CD1c-positive myeloid dendritic cell (primary cell): ENCODE measurements at regions not wholly inside any gene's neighbourhood (a gene's known extent, or its start where the extent isn't known, plus 50 kb on each side); places are given as distances from the start of the nearest gene placed in this dataset.
A peak's percentile ranks its signal among the peaks of the same experiment; 100 is the strongest.

Source experiments
- DNase-seq: peaks from one replicate; pipeline ENCODE4 v3.0.0-alpha.2; 2016; ENCODE audit errors: extremely low spot score

GRCh38 chr2:12968399-12968798, 251.7 kb downstream of the TRIB2 start:
- no peak for DNase-seq

- no peak for DNase-seq
These were observed 254.1 kb downstream of the TRIB2 start for GRCh38 chr2:12970861-12971260.

- DNase-seq: no peak
These were observed 255.0 kb downstream of the TRIB2 start for GRCh38 chr2:12971581-12972365.

GRCh38 chr2:12978066-12978835, 261.5 kb downstream of the TRIB2 start:
- peak; percentile 40 for DNase-seq

- no peak for DNase-seq
These were observed 262.3 kb downstream of the TRIB2 start for GRCh38 chr2:12979066-12979465.

- no peak for DNase-seq
These were observed 264.1 kb downstream of the TRIB2 start for GRCh38 chr2:12980817-12981216.

- no peak for DNase-seq
These were observed 265.4 kb downstream of the TRIB2 start for GRCh38 chr2:12982149-12982584.

GRCh38 chr2:12987246-12987645, 270.5 kb downstream of the TRIB2 start:
- no peak for DNase-seq

GRCh38 chr2:12988279-12988678, 271.5 kb downstream of the TRIB2 start:
- no peak for DNase-seq

- DNase-seq: no peak
These were observed 273.8 kb downstream of the TRIB2 start for GRCh38 chr2:12990523-12990922.

GRCh38 chr2:12998685-12999084, 281.9 kb downstream of the TRIB2 start:
- no peak for DNase-seq

GRCh38 chr2:13000664-13001363, 284.1 kb downstream of the TRIB2 start:
- no peak for DNase-seq

GRCh38 chr2:13001408-13001807, 284.7 kb downstream of the TRIB2 start:
- no peak for DNase-seq

GRCh38 chr2:13002536-13003331, 286.0 kb downstream of the TRIB2 start:
- no peak for DNase-seq

GRCh38 chr2:13003500-13003899, 286.8 kb downstream of the TRIB2 start:
- no peak for DNase-seq

GRCh38 chr2:13005048-13005447, 288.3 kb downstream of the TRIB2 start:
- no peak for DNase-seq

- no peak for DNase-seq
These were observed 289.1 kb downstream of the TRIB2 start for GRCh38 chr2:13005761-13006335.

GRCh38 chr2:13006426-13006825, 289.7 kb downstream of the TRIB2 start:
- DNase-seq: no peak

- DNase-seq: peak; percentile 72
These were observed 290.3 kb downstream of the TRIB2 start for GRCh38 chr2:13006829-13007717.

GRCh38 chr2:13009027-13009642, 292.4 kb downstream of the TRIB2 start:
- no peak for DNase-seq
